Urinary bladder (tissue), 3 donors: ENCODE measurements at regions not wholly inside any gene's neighbourhood (a gene's known extent, or its start where the extent isn't known, plus 50 kb on each side); places are given as distances from the start of the nearest gene placed in this dataset.
"Not testable (repeated sequence)": the region's sequence is repeated elsewhere in the genome, so short reads cannot be mapped to it uniquely, and the experiment has no call there.

Experiments
- DNase-seq: peaks from one replicate; pipeline ENCODE4 v3.0.0-alpha.2; 2015; ENCODE audit errors: extremely low spot score
- H3K27ac ChIP-seq: one replicate; pipeline ENCODE4 v1.5.1; 2013; ENCODE audit warnings: low read depth, mild to moderate bottlenecking, moderate library complexity
- H3K36me3 ChIP-seq: one replicate; pipeline ENCODE4 v1.6.1; 2013; ENCODE audit warnings: mild to moderate bottlenecking, moderate library complexity; ENCODE audit not compliant: insufficient read depth
- H3K4me1 ChIP-seq: one replicate; pipeline ENCODE4 v1.6.1; 2013; ENCODE audit warnings: mild to moderate bottlenecking, moderate library complexity; ENCODE audit not compliant: insufficient read depth
- H3K4me3 ChIP-seq: one replicate; pipeline ENCODE4 v1.5.1; 2013; ENCODE audit warnings: low read depth, low read length
- WGBS: extraction: QIAGEN DNeasy Blood & Tissue Kit; methylation state at CpG from one replicate; pipeline ENCODE4 v1.1.7; 2013; 5-methylcytosine and 5-hydroxymethylcytosine counted together
- donor health status: healthy with polysubstance abuse.
- donor health status: healthy.

DNA sequence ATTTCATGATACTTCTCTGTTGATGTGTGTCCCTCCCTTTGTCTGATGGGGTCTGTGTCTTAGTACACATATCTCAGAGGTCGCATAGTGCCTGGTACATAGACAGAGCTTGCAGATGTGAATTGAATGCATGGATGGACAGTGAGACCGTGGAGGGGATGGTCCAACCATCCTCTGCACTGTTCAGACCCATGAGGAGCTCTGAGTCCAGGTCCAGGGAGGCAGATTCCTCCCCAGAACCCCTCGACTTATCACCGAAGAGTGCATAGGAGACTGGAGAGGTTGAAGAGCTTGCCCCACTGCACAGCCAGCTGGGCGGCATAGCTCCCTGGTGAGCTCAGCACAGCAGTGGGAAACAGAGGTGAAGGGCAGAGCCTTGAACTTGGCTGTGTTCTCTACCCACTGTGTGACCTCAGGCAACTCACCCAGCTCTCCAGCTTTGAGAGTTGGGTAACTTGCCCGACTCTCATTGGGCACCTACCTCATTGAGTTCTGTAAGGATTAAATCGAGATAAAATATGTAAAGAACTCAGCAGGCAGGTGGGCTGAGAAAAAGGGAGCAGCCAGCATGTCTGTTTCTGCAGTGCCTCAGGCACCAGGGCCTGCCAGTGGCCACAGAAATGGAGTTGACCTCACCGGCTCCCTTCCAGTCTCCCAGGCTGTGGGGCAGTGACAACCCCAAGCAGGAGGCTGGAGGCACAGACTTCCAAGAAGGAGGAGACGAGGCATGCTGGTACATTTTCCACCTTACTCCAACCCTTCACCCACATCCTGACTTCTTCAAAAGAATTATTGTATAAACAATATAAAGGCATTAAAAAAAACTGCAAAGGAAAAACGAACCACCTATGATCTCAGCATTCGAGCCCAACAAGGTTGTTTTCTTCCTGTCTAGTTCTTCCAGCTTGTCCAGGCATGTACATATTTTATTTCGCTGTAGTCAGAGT lies 54.1 kb upstream of the TFRC start:
- H3K4me1 ChIP-seq: no peaks in the 10 kb centered on the region
- H3K36me3 ChIP-seq: no peaks in the 10 kb centered on the region
- DNase-seq: peak; percentile 62
- H3K27ac ChIP-seq: peak overlapping the region; percentile 60
- no peak overlapping the region for H3K4me3 ChIP-seq
- WGBS: 69% methylated on average over 12 of the region's 12 CpGs

DNA sequence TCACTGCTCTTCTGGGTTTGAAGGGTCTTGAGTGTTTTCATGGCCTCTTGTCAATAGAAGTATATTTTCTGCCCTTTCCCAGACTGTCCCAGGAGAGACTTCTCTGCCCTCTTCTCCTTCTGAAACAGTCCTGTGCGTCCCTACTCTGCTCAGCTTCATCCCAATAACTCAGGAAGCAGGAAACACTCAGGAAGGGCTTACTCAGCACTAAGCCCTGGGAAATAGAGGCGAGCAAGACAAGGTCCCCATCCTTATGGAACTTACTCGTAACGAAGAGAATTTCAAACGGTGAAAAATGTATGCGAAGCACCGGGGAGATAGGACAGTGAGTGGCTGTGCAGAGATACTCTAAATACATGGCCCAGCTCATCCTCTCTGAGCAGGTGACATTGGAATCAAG lies 52.8 kb upstream of the TFRC start:
- WGBS: 86% methylated on average over 7 of the region's 7 CpGs
- H3K36me3 ChIP-seq: no peaks in the 10 kb centered on the region
- DNase-seq: no peak
- no peak overlapping the region for H3K27ac ChIP-seq
- H3K4me3 ChIP-seq: no peak overlapping the region
- no peaks in the 10 kb centered on the region for H3K4me1 ChIP-seq

DNA sequence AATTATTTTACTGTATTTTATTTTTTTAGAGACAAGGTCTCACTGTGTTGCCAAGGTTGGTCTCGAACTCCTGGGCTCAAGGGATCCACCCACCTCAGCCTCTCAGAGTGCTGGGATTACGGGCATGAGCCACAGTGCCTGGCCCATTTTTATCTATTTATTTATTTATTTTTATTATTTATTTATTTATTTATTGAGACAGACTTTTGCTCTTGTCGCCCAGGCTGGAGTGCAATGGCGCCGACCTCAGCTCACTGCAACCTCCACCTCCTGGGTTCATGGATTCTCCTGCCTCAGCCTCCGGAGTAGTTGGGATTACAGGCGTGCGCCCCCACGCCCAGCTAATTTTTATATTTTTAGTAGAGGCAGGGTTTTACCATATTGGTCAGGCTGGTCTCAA lies 52.0 kb upstream of the TFRC start:
- not testable (repeated sequence) for H3K27ac ChIP-seq, H3K36me3 ChIP-seq, H3K4me3 ChIP-seq, DNase-seq, H3K4me1 ChIP-seq
- WGBS: 97% methylated on average over 9 of the region's 9 CpGs

DNA sequence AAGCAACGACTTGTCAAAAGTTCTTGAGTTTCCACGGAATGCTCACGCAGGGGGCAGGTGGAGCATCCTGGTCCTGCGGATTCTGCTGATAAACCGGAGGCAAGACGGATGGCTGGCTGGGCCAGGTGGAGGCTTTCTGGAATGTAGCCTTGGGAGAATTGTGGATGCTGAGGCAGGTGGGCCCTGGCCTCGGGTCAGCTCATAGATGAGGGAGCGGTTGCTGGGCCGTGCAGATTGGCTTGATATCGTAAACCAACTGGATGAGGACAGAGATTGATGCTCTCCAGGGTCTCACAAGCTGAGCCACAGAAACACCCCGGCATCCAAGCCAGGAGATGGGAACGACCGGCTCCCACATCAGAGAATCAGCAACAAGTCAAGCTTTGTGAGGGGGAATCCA lies 50.0 kb upstream of the TFRC start:
- Histone ChIP-seq H3K4me1 (no peaks in the 10 kb centered on the region), H3K27ac (no peak overlapping the region), H3K4me3 (no peak overlapping the region), H3K36me3 (no peaks in the 10 kb centered on the region)
- DNase-seq: no peak
- 90% methylated on average over 13 of the region's 13 CpGs for WGBS
